Hypothalamus (tissue), 51 donors: ENCODE measurements at regions not wholly inside any gene's neighbourhood (a gene's known extent, or its start where the extent isn't known, plus 50 kb on each side); places are given as distances from the start of the nearest gene placed in this dataset.
A peak's percentile ranks its signal among the peaks of the same experiment; 100 is the strongest.

Source experiments
- DNase-seq, 51 donors: peaks; one replicate each; lab custom pipeline; 2025; lab: John Stamatoyannopoulos, UW

DNA sequence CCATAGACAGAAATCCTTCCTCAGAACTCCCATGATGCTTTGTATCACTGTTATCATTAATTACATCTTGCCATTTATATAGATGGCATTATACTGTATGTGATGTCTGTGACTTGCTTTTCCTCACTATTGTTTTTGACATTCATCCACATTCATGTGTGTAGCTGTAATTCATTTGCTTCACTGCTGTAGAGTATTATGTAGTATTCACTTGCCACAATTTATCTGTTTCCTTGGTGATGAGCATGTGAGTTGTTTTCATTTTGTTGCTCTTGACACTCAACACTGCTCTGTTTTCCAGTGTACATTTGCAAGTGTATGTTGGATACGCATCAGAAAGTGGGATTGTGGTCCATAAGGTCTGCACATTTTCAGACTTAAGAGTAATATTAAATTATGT, 328.6 kb upstream of the C11orf87 start:
- no peak for DNase-seq

DNA sequence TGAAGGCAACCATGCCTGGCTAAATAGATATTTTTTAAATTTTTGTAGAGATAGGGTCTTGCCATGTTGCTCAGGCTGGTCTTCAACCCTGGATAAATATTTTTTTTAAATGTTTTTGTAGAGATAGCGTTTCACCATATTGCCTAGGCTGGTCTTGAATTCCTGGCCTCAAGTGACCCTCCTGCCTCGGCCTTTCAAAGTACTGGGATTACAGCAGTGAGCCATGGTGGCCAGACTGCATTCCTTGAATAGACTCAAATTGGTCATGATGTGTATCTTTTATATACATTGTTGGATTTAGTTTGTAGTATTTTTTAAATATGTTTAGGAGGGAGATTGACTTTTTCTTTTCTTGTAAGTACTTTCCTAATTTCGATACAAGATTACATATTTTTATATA, 325.7 kb upstream of the C11orf87 start:
- DNase-seq, result no peak

DNA sequence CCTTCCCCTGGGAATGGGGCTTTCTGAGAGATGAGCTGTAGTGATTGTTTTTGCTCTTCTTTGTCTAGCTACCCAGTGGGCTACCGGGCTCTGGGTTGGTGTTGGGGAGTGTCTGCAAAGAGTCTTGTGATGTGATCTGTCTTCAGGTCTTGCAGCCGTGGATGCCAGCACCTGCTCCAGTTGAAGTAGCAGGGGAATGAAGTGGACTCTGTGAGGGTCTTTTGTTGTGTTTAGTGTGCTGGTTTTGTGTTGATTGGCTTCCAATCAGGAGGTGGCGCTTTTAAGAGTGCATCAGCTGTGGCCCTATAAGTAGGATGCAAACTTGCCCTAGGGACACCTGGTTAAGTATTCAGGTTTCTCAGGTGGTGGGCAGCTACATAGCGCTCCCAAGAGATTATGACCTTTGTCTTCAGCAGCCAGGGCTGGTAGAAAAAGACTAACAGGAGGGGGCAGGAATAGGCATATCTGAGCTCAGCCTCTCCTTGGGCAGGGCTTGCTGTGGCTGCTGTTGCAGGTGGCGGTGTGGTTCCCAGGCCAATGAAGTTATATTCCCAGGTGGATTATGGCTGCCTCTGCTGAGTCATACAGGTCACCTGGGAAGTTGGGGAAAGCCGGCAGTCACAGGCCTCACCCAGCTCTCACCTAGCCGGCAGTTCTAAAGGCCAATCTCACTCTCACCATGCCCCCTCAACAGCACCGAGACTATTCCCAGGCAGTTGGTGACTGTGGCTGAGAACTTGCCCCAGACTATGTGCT, 315.7 kb upstream of the C11orf87 start:
- no peak for DNase-seq

DNA sequence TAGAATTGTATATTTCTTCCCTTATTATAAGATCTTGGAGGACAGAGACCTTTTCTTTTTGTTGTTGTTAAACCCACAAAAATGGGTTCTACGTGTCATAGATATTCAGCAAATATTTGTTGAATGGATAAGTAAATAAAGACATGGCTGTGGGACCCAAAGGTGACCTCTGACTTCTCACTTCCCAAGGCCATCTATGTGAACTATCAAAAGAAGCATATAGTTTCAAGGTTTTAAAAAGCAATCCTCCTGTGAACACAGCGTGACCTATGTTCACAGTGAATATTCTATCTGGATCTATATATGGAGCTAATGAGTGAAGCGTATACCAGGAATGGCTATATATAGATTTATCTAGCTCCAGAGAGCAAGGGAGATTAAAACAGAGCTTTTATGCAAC, 312.8 kb upstream of the C11orf87 start:
- DNase-seq, result no peak

DNA sequence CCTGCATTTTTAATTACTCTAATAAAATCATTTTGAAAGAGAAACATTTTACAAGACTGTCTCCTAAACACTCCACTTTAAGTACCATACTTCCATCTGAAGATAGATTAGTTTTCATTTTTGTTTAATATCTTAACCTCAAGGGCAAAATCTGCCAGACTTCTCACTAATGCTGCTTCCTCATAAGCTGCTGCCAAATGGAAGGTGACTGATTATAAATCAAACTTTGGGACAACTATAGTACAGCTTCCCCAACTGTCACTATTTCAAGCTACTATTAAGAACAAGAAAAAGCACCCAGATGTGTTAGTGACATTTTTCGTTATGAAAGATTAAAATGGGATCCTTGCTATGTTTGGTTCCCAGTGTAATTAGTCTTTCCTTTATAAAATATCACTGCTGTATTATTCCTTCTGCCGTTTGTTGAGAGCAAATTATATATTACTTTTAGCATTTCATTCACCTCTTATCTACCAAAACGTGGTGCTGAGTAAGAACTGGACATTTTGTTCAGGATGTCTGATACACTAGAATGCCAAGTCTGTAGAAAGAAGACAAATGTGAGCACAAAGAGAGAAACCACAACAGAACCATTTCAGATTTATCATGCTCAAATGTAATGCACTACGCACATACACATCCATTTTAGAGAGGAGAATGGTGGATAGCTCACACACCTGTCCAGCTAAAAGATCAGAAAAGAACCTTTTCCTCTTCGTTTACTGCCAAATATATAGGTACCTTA, 312.2 kb upstream of the C11orf87 start:
- no peak for DNase-seq

DNA sequence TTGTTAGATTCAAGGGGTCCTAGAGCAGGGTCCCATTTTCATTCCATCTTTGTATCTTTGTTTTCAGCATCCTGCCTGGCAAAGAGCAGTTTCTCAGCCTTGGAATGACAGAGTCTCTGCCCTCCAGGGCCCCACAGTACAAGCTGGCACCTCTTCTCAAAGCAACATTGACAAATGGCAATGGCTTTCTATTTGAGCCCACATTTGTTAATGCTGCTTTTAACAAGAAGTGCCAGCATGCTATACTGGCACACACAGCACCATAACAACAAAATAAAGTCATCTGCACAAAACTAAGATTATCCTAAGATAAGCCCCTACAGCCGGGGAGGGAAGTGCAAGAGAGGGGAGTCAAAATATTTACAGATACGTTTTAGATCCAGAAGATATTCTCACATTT, 309.7 kb upstream of the C11orf87 start:
- no peak for DNase-seq

DNA sequence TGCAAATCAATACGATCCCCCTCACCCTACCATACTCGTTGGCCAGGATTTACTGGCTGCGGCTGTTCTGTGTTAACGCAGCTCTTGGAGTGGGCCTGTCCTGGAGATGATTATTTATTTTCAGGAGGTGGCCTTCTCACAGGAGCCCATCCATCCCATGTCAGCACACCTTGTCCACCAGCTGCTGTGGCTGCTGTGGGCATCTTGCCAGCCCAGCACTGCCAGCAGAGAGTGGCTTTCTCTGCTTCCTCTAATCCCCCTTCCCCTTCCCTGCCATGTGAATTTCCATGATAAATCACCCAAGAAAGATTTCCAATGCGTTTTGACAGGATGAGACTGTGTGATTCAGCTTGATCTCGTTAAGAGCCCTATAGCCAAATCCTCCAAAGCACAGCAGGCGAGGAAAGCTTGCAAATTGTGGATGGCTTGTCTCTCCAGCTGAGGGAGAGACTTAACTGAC, 309.1 kb upstream of the C11orf87 start:
- peak in 5 of 51 donors; percentile 1 to 16 (median 5) for DNase-seq

DNA sequence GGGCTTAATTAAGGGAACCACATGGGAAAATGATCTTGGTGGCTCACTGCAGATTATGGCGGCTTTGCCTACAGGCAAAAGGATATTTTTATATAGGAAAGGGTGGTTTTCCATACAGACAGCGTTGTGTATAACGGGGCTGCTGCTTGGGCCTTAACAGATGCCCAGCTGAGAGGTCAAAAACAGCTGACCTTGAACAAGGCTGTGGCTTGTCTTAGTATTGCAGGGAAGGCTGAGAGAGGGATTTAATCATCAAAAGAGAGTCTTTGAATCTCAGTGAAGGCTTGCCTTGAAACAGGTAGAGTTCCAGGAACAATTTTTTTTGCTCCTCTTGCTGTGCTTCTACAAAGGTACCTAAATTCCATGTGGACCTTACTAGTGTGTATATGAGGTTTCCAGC, 301.6 kb upstream of the C11orf87 start:
- DNase-seq, result no peak

DNA sequence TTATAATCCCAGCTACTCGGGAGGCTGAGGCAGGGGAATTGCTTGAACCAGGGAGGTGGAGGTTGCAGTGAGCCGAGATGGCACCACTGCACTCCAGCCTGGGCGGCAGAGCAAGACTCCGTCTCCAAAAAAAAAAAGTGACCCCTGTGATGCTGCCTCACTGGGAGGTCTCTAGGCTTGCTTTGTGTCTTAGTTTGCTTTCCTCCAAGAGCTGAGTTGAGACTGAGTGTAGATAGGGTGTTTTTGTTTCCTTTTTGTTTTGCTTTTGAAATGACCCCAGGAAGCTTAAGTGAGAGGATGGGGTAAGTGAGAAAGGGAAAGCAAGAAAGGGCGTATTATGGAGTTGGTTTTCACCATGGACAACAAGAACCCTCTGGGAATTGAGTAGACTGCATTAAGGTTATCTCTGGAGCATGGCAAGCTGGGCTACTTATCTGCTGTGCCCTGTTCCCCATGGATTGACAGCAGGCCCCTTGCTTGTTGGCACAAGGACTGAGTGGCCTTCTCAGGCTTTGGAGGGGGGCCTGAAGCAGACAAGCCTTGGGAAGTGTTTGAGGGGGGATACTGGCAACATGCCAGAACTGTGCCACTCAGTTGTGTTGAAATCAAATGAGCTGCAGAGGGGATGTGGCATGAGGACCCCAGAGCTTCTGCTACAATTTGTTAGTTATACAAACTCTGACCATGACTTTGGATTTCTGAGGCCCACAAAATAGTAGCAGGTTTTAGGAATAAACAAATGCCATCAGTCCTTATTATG, 300.6 kb upstream of the C11orf87 start:
- DNase-seq, result no peak

DNA sequence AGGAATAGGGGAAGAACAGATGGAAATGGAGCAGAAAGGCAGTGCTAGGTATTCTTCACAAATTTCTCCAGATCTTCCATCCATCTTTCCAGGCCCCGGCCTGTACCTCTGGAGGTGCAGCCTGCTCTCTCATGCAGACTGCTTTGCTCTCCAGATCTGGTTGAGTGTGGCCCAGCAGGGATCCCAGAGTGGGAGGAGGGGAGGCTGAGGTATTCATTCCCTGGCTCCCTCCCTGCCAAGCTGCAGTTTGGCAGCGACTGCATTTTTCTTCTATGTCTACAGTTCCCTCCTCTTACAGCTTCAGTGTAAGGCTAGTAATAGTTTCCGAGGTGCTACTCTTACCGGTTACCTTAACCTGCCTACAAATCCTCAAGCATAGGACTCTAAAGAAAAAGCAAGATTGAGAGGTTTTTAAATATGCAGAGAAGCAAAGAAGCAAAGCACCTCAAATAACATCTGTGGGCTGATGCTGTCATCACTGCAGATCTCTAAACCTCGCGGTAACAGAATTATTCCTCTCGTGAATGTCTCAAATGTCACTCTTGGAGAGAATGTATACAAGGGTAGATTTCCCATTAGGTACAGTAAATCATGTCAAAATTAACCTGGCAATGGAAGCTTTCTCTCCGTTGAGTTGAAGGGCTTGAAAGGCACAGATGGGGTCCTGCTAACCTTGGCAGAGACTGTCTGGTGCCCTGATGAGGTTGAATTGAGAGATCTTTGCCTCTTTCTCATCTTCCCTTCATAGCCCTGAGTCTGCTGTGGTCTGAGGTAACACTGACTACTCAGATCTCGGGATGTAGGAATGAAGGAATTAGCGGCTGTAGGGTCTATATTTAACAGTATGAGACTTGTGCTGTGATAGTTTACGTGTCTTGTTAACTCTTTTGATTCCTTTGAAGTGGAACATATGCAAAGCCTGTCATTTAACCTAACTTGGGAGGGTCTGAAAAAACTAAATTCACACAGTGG, 297.9 kb upstream of the C11orf87 start:
- DNase-seq, result peak in 3 of 51 donors; percentile 1 to 4 (median 3)

DNA sequence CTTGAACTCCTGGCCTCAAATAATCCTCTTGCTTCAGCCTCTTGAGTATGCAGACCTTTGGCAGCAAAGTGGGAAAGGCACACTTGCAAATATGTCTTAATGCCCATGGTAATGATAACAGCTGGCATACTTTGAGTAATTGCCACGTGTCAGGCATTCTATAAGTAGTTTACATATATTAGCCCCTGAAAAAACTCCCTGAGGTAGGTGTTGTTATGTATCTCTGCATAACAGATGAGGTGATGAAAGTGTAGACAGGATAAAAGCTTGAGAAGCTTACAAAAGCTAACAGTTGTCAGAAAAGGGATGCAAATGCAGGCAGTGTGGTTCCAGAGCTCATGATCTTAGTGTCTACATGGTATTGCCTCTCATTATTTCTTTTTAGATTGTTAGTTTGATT, 291.1 kb upstream of the C11orf87 start:
- no peak for DNase-seq

DNA sequence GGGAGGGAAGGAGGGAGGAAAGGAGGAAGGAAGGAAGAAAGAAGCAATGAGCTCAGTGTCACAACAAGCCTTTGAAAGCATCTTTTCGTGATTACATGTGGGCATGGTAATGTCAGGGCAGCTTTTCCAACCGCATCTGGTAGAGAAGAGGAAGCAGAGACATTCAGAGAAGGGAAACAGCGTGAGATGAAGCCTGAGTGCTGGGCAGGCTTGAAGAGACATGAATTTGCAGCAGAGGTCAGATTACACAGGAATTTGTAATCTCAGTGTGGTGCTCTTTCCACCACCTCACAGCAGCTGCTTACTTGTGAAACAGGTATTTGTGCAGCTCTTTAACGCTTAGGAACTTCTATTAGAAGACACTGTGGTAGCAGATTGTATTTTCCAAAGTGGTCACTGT, 289.5 kb upstream of the C11orf87 start:
- DNase-seq, result no peak

DNA sequence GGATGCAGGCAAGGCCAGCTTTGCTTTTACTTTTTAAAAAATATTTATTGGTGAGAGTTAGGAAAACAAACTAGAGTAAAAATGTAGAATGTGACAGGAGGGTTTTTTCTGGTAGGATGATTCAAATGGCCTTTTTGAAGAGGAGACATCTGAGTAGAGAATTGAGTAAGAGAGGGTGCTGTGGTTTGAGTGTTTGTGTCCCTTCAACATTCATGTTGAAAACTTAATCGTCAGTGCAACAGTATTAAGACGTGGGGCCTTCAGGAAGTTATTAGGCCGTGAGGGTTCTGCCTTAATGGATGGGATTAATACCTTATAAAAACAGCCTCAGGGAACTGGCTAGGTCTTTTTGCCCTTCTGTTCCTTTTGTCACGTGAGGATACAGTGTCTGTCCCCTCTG, 288.8 kb upstream of the C11orf87 start:
- DNase-seq, result no peak

DNA sequence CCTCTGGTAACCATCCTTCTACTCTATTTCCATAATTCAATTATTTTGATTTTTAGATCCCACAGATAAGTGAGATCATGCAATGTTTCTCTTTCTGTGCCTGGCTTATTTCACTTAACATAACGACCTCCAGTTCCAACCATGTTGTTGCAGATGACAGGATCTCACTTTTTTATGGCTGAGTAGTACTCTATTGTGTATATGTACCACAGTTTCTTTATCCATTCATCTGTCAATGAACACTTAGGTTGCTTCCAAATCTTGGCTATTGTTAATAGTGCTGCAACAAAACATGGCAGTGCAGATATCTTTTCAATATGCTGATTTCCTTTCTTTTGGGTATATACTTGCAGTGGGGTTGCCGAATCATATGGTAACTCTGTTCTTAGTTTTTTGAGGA, 286.4 kb upstream of the C11orf87 start:
- DNase-seq, result no peak

DNA sequence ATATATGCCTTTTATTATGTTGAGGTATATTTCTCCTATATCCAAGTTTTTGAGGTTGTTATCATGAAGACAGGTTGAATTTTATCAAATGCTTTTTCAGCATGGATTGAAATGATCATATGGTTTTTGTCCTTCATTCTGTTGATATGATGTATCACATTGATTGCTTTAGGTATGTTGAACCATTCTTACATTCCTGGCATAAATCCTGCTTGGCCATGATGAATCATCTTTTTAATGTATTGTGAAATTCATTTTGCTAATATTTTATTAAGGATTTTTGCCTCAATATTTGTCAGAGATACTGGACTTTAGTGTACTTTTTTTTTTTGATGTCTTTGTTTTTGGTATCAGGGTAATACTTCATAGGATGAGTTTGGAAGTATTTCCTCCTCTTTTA, 283.8 kb upstream of the C11orf87 start:
- DNase-seq, result no peak

DNA sequence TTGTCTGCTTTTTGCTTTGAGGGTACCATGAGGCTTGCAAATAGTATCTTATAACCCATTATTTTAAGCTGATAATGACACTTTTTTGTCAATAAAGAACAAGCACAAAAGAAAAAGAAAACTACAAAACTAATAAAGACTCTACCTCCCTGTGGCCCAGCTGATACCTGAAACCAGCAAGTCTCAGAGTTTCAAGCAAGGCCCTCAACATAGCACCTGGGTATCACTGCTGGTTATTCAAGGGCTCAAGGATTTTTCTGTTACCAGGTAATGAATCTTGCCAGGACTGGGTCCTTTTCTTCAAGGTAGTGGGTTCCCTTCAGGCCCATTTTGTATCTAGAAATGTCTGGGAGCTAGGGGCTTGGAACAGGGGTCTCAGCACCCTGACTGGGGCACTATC, 281.6 kb upstream of the C11orf87 start:
- no peak for DNase-seq

DNA sequence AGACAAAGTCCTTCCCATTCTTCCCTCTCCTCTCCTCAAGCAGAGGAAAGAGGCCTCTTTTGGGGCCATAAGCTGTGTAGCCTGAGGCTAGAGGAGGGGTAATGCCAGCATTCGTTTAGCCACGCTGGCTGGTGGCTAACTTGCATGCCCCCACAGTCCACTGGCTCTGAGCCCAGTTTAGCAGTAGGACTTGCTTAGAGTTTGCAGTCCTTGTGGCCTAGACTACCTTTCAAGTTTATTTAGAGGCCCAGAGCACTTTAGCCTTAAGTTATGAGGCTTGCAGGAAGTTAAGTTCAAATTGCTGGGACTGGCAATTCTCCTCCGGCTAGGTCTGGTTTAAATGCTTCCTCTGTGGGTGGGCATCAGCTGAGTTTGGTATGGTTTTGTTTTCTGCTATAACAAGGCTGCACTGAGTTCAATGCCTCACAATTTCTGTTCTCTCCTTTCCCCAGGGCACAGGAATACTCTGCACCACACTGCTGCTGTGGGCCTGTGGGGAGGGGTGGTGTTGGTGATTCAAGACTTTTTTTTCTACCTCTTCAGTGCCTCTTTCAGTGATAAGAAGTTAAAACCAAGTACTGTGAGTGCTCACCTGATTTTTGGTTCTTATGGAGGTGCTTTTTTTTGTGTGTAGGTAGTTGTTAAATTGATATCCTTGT, 281.0 kb upstream of the C11orf87 start:
- DNase-seq, result no peak

DNA sequence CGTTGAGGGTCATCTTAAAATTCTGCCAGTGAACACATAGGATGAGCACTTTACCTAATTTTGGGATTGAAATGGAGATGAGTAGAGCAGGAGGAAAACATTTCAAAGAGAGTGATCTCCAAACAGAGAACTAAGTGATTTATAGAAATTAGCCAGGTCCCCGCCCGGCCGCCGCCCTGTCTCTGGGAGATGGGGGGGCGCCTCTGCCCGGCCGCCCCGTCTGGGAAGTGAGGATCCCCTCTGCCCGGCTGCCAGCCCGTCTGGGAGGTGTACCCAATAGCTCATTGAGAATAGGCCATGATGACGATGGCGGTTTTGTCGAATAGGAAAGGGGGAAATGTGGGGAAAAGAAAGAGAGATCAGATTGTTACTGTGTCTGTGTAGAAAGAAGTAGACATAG, 276.7 kb upstream of the C11orf87 start:
- DNase-seq, result no peak

DNA sequence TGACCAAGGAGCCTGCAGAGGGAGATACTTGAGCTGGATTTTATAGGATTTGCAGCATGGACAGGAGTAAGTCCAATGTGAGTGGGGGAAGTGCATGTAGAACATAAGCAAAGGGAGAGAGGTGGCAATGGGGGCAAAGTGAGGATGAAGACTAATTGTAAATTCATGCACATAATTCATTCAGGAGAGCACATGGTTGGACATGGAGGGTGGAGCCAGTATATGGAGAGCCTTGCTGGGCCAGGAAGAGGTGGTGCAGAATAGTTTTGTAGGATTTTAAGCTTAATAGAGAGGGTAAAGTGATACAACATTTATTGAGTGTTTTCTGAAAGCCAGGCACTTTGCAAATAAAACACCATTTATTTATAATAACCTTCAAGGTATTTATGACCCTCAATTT, 274.3 kb upstream of the C11orf87 start:
- no peak for DNase-seq

DNA sequence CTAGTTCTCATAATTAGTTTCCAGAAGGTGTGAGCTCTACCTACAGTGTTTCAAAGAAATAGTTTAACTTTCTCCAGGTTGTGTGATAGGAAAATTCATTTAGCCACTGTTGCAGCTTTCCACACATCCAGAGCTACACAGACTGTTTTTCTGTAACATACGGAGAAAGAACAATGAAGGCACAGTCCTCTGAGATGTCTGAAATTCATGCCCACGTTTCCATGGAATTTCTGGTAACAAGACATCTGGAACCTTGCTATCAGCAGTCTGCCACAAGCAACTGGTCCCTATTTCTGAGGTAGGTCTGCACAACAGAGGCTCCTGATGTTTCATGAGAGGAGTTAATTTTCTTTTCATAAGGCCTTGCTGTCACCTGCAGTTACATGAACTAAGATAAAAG, 273.3 kb upstream of the C11orf87 start:
- DNase-seq, result no peak
